SK-N-SH (cell line): ENCODE measurements at regions not wholly inside any gene's neighbourhood (a gene's known extent, or its start where the extent isn't known, plus 50 kb on each side); places are given as distances from the start of the nearest gene placed in this dataset.

Source experiments
- CTCF ChIA-PET: fragments of 300-600, 350-600 bp; formaldehyde crosslinking; extraction: SDS; loops from one replicate; lab custom pipeline; 2021; lab: Yijun Ruan, JAX
- POLR2A ChIA-PET: fragments of 350-600 bp; sonication (Branson Sonifier 250); formaldehyde crosslinking; extraction: SDS; loops from one replicate; lab custom pipeline; 2020; ENCODE audit warnings: antibody characterized with exemption, inconsistent platforms; lab: Yijun Ruan, JAX
- DNase-seq: peaks from one replicate; pipeline ENCODE4 v3.0.0; 2012
- H2AFZ ChIP-seq: fragments of 200-600 bp; sonication (generic); 2 replicates; pipeline ENCODE4 v1.8.1; 2016; ENCODE audit warnings: antibody characterized with exemption, mild to moderate bottlenecking, low read depth
- H3F3A ChIP-seq: fragments of 200-600 bp; sonication (generic); replicated peaks from 2 replicates; pipeline ENCODE3; 2016; ENCODE audit warnings: antibody characterized with exemption, mild to moderate bottlenecking; ENCODE audit not compliant: insufficient read depth
- H3K27ac ChIP-seq, 2 experiments: fragments of 200-500 bp in 1 of 2; fragments of 200-600 bp in 1 of 2; sonication (Bioruptor generic) in 1 of 2; sonication (generic), shearing (Covaris generic) in 1 of 2; 2 replicates each; pipeline versions ENCODE4 v1.5.1 to v1.6.1; 2014 to 2016; ENCODE audit warnings: low read depth in 2 of 2, inconsistent platforms in 1 of 2, low read length in 1 of 2, mild to moderate bottlenecking in 1 of 2, mixed read lengths in 1 of 2
- H3K27me3 ChIP-seq: fragments of 200-600 bp; sonication (generic), shearing (Covaris generic); 2 replicates; pipeline ENCODE4 v1.6.1; 2016; ENCODE audit warnings: mixed run types; ENCODE audit not compliant: insufficient read depth
- H3K36me3 ChIP-seq, 2 experiments: fragments of 200-500 bp in 1 of 2; fragments of 200-600 bp in 1 of 2; sonication (Bioruptor generic) in 1 of 2; sonication (generic) in 1 of 2; replicated peaks in 1 of 2; 2 replicates each; pipeline versions ENCODE3 to v1.5.1; 2014 to 2016; ENCODE audit warnings: low read length in 1 of 2, mild to moderate bottlenecking in 1 of 2; ENCODE audit not compliant: insufficient read depth in 2 of 2, control insufficient read depth in 1 of 2
- H3K4me1 ChIP-seq, 2 experiments: fragments of 200-500 bp in 1 of 2; fragments of 200-600 bp in 1 of 2; sonication (Bioruptor generic) in 1 of 2; sonication (generic), shearing (Covaris generic) in 1 of 2; 2 replicates each; pipeline versions ENCODE4 v1.5.1 to v1.6.1; 2014 to 2016; ENCODE audit warnings: low read depth in 1 of 2, low read length in 1 of 2, mixed run types in 1 of 2; ENCODE audit not compliant: insufficient read depth in 2 of 2, control insufficient read depth in 1 of 2
- H3K4me2 ChIP-seq: fragments of 200-600 bp; sonication (generic), shearing (Covaris generic); 2 replicates; pipeline ENCODE4 v1.6.1; 2017; ENCODE audit warnings: mixed run types
- H3K4me3 ChIP-seq, 2 experiments: fragments of 200-500 bp in 1 of 2; fragments of 200-600 bp in 1 of 2; sonication (Bioruptor generic) in 1 of 2; sonication (generic), shearing (Covaris generic) in 1 of 2; 2 replicates each; pipeline versions ENCODE4 v1.5.1 to v1.8.1; 2014 to 2016; ENCODE audit warnings: low read depth in 2 of 2, inconsistent platforms in 1 of 2, low read length in 1 of 2, mild to moderate bottlenecking in 1 of 2, mixed read lengths in 1 of 2, moderate library complexity in 1 of 2
- H3K79me2 ChIP-seq: fragments of 200-600 bp; sonication (generic); 2 replicates; pipeline ENCODE4 v1.8.1; 2017; ENCODE audit warnings: mild to moderate bottlenecking; ENCODE audit not compliant: insufficient read depth
- H3K9ac ChIP-seq: fragments of 200-600 bp; sonication (generic); 2 replicates; pipeline ENCODE4 v1.6.1; 2017; ENCODE audit warnings: mixed run types
- H3K9me2 ChIP-seq: fragments of 200-600 bp; sonication (generic); 2 replicates; pipeline ENCODE4 v1.6.1; 2017; ENCODE audit warnings: mixed run types
- H3K9me3 ChIP-seq: fragments of 200-600 bp; sonication (generic); 2 replicates; pipeline ENCODE4 v1.6.1; 2017; ENCODE audit warnings: mixed run types, mild to moderate bottlenecking, moderate library complexity
- H4K20me1 ChIP-seq: fragments of 200-600 bp; sonication (generic); 2 replicates; pipeline ENCODE4 v1.6.1; 2017; ENCODE audit warnings: mild to moderate bottlenecking, mixed run types; ENCODE audit not compliant: insufficient read depth
- EP300 ChIP-seq, 2 experiments: IDR thresholded peaks; 2 replicates each; pipeline versions ENCODE4 v1.4.0 to v1.6.1; 2012; ENCODE audit warnings: borderline replicate concordance in 1 of 2, low read depth in 1 of 2, low read length in 1 of 2
- FOXM1 ChIP-seq: IDR thresholded peaks from 2 replicates; pipeline ENCODE4 v1.4.0; 2012; ENCODE audit warnings: low read depth, mild to moderate bottlenecking
- MXI1 ChIP-seq: IDR thresholded peaks from 2 replicates; pipeline ENCODE4 v1.6.1; 2012; ENCODE audit warnings: mild to moderate bottlenecking, low read depth, low read length, improper control_type of control experiment
- NFIC ChIP-seq: IDR thresholded peaks from 2 replicates; pipeline ENCODE4 v1.4.0; 2012; ENCODE audit warnings: borderline replicate concordance
- NRF1 ChIP-seq: IDR thresholded peaks from 2 replicates; pipeline ENCODE4 v1.6.1; 2012; ENCODE audit warnings: low read depth, mild to moderate bottlenecking, low read length
- RCOR1 ChIP-seq: fragments of 150-350 bp; IDR thresholded peaks from 2 replicates; pipeline ENCODE4 v1.6.1; 2017; ENCODE audit warnings: antibody characterized with exemption, low read length
- RXRA ChIP-seq: IDR thresholded peaks from 2 replicates; pipeline ENCODE4 v1.4.0; 2012; ENCODE audit warnings: low read depth, mild to moderate bottlenecking, borderline replicate concordance
- SIN3A ChIP-seq: IDR thresholded peaks from 2 replicates; pipeline ENCODE4 v1.6.1; 2012; ENCODE audit warnings: low read depth, mild to moderate bottlenecking, low read length, moderate library complexity, borderline replicate concordance
- TAF1 ChIP-seq: IDR thresholded peaks from 2 replicates; pipeline ENCODE4 v1.6.1; 2012; ENCODE audit warnings: low read depth, mild to moderate bottlenecking, low read length, moderate library complexity, borderline replicate concordance
- TEAD4 ChIP-seq: IDR thresholded peaks from 2 replicates; pipeline ENCODE4 v1.4.0; 2012; ENCODE audit warnings: mild to moderate bottlenecking, borderline replicate concordance; ENCODE audit not compliant: insufficient read depth
- WGBS: methylation state at CpG from one replicate; pipeline ENCODE4 v1.1.6; 2017; ENCODE audit warnings: low lambda C conversion rate; 5-methylcytosine and 5-hydroxymethylcytosine counted together
- TF ChIP-seq, protein P1 (sequence below): IDR thresholded peaks from 2 replicates; pipeline ENCODE4 v1.4.0; 2012; ENCODE audit warnings: low read depth, borderline replicate concordance
- TF ChIP-seq, protein P2 (sequence below): IDR thresholded peaks from 2 replicates; pipeline ENCODE4 v1.4.0; 2012; ENCODE audit warnings: low read depth
- TF ChIP-seq, protein P3 (sequence below): fragments of 150-350 bp; IDR thresholded peaks from 2 replicates; pipeline ENCODE4 v1.6.1; 2016; ENCODE audit warnings: mild to moderate bottlenecking, low read depth, low read length

DNA sequence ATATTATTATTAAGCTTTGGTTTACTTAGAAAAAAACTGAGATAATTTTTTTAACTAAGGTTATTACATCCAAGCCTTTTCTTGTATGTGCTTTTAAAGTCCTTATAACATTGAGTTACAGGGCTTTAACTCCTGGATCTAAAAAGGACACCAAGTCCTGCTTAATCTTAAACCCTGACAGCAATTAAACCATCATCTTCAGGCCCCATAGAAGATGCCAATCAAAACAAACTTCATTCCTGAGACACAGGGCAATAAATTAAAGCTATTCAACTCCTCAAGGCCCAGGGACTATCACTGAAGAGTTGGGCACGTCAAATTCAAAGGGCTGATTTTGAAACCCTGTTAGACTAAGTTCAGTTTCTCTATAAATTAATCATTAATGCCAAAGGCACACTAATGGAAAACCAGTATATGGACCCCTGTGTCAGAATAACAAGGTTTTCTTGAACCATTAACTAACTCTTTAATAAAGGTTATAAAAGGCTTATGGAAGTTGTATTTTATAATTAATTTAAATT, 1152.6 kb downstream of the NSUN3 start:
- H3K27ac ChIP-seq, result no peak overlapping the region
- no peaks in the 10 kb centered on the region for H3K9me2 ChIP-seq
- TF ChIP-seq SIN3A (no peak), TEAD4 (no peak), MXI1 (no peak), FOXM1 (no peak), RXRA (no peak), RCOR1 (no peak), TAF1 (no peak)
- TF ChIP-seq, protein P1, sequence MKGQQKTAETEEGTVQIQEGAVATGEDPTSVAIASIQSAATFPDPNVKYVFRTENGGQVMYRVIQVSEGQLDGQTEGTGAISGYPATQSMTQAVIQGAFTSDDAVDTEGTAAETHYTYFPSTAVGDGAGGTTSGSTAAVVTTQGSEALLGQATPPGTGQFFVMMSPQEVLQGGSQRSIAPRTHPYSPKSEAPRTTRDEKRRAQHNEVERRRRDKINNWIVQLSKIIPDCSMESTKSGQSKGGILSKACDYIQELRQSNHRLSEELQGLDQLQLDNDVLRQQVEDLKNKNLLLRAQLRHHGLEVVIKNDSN, result no peak
- TF ChIP-seq, protein P2, sequence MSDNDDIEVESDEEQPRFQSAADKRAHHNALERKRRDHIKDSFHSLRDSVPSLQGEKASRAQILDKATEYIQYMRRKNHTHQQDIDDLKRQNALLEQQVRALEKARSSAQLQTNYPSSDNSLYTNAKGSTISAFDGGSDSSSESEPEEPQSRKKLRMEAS, result no peak
- TF ChIP-seq, all 33 proteins: peak for 0
- Histone ChIP-seq H3K9ac (no peak overlapping the region), H3K9me3 (no peaks in the 10 kb centered on the region; the same call in 1 of the 2 replicates), H4K20me1 (no peaks in the 10 kb centered on the region), H3K4me1 (no peaks in the 10 kb centered on the region), H3K4me3 (no peak overlapping the region), H3K36me3 (no peaks in the 10 kb centered on the region), H2AFZ (no peak overlapping the region), H3K79me2 (no peaks in the 10 kb centered on the region), H3K4me2 (no peak overlapping the region), H3K27me3 (no peaks in the 10 kb centered on the region), H3F3A (no peaks in the 10 kb centered on the region)
- ChIA-PET CTCF (no interaction called here), POLR2A (no interaction called here)
- DNase-seq, result no peak
- WGBS, result 50% methylated on average over 1 of the region's 1 CpG

DNA sequence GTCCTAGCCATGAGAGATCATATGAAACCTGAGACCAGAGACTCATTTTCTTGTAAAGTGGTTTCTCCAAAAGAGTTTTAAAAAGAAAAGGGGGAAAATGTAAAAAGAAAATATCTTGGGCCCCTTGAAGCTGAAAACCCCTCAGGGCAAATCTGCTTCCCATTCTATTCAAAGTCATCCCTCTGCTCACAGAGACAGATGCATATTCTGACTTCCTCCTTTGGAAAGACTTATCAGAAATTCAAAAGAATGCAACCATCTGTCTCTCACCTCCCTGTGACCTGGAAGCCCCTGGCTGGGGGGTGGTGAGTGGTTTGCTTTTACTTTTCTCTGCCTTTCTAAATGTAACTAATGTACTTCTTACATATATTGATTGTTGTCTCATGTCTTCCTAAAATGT, 1154.8 kb downstream of the NSUN3 start:
- no peak for DNase-seq
- Histone ChIP-seq H3K9me2 (no peaks in the 10 kb centered on the region), H3K4me2 (no peak overlapping the region), H3K9me3 (no peaks in the 10 kb centered on the region; the same call in 1 of the 2 replicates), H3K27me3 (no peaks in the 10 kb centered on the region), H3K9ac (no peak overlapping the region), H3K36me3 (no peaks in the 10 kb centered on the region), H3K27ac (no peak overlapping the region), H4K20me1 (no peaks in the 10 kb centered on the region), H3K4me3 (no peak overlapping the region), H3F3A (no peaks in the 10 kb centered on the region), H3K79me2 (no peaks in the 10 kb centered on the region), H3K4me1 (no peaks in the 10 kb centered on the region), H2AFZ (no peak overlapping the region)
- CTCF ChIA-PET, result no interaction called here
- POLR2A ChIA-PET, result no interaction called here
- TF ChIP-seq TAF1, result no peak
- TF ChIP-seq RXRA, result no peak
- TF ChIP-seq NFIC, result no peak
- TF ChIP-seq MXI1, result no peak
- TF ChIP-seq EP300 (IDR thresholded peaks at IDR 0.05; ENCODE audit: borderline replicate concordance in 1 of 2, low read depth in 1 of 2, low read length in 1 of 2), result no peak

DNA sequence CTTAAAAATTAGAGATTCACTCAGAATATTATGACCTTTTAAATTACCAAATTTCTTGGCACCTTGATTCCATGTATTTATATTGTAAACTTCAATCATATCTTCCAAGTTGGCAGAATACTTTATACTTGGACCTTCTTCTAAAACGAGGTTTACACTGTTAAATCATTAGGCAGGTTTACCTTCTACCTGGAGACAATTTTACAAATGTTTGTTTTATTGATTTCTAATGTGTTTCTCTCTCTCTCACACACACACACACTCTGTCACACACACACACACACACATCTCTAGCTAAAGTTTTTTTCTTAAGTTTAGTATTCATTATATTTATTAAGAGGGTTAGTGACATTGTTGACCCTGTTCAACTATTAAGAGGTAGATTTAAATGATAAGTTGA, 1155.6 kb downstream of the NSUN3 start:
- ChIA-PET POLR2A (no interaction called here), CTCF (no interaction called here)
- H2AFZ ChIP-seq, result no peak overlapping the region
- no peaks in the 10 kb centered on the region; the same call in 1 of the 2 replicates for H3K9me3 ChIP-seq
- no peaks in the 10 kb centered on the region for H3F3A ChIP-seq
- H3K4me1 ChIP-seq, result no peaks in the 10 kb centered on the region
- WGBS, result 11% methylated on average over 1 of the region's 1 CpG
- no peaks in the 10 kb centered on the region for H4K20me1 ChIP-seq
- no peak for DNase-seq
- no peak overlapping the region for H3K4me3 ChIP-seq
- no peaks in the 10 kb centered on the region for H3K79me2 ChIP-seq
- no peaks in the 10 kb centered on the region for H3K36me3 ChIP-seq
- no peaks in the 10 kb centered on the region for H3K9me2 ChIP-seq
- no peak overlapping the region for H3K9ac ChIP-seq
- no peaks in the 10 kb centered on the region for H3K27me3 ChIP-seq
- no peak overlapping the region for H3K4me2 ChIP-seq
- no peak for TF ChIP-seq NRF1
- TF ChIP-seq, protein P3, sequence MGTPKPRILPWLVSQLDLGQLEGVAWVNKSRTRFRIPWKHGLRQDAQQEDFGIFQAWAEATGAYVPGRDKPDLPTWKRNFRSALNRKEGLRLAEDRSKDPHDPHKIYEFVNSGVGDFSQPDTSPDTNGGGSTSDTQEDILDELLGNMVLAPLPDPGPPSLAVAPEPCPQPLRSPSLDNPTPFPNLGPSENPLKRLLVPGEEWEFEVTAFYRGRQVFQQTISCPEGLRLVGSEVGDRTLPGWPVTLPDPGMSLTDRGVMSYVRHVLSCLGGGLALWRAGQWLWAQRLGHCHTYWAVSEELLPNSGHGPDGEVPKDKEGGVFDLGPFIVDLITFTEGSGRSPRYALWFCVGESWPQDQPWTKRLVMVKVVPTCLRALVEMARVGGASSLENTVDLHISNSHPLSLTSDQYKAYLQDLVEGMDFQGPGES, result no peak
- no peak overlapping the region for H3K27ac ChIP-seq
